ENCODE measurements at regions not wholly inside any gene's neighbourhood (a gene's known extent, or its start where the extent isn't known, plus 50 kb on each side); places are given as distances from the start of the nearest gene placed in this dataset.
"Not testable (repeated sequence)": the region's sequence is repeated elsewhere in the genome, so short reads cannot be mapped to it uniquely, and the experiment has no call there.

DNA sequence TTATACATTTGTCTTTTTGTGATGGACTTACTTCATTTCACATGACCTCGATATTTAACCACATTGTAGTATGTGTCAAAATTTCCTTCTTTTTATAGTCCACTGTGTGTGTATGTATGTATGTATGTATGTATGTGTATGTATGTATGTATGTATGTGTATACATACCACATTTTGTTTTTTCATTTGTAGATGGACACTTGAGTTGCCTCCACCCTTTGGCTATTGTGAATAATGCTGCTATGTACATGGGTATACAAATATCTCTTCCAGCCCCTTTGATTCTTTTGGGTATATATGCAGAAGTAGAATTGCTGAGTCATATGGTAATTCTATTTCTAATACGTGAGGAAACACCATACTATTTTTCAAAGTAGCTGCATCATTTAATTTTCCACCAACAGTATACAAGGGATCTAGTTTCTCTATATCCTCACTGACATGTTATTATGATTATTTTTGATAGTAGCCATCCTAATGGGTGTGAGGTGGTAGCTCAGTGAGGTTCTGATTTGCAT is 228.2 kb downstream of the OPA1 start:
- Mint-ChIP-seq H3K4me1 (peaks cover 20% of the 10 kb centered on the region), H3K9me3 (no peaks in the 10 kb centered on the region), H3K4me3 (no peak overlapping the region), H3K27me3 (ENCODE audit: low read depth) (peaks cover 18% of the 10 kb centered on the region), H3K36me3 (ENCODE audit: low read depth) (no peaks in the 10 kb centered on the region), H3K27ac (ENCODE audit: unreplicated experiment) (no peak overlapping the region)
- DNase-seq (ENCODE audit: low read depth, low spot score) = no peak
- TF ChIP-seq, protein P1, sequence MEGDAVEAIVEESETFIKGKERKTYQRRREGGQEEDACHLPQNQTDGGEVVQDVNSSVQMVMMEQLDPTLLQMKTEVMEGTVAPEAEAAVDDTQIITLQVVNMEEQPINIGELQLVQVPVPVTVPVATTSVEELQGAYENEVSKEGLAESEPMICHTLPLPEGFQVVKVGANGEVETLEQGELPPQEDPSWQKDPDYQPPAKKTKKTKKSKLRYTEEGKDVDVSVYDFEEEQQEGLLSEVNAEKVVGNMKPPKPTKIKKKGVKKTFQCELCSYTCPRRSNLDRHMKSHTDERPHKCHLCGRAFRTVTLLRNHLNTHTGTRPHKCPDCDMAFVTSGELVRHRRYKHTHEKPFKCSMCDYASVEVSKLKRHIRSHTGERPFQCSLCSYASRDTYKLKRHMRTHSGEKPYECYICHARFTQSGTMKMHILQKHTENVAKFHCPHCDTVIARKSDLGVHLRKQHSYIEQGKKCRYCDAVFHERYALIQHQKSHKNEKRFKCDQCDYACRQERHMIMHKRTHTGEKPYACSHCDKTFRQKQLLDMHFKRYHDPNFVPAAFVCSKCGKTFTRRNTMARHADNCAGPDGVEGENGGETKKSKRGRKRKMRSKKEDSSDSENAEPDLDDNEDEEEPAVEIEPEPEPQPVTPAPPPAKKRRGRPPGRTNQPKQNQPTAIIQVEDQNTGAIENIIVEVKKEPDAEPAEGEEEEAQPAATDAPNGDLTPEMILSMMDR (conservative IDR thresholded peaks at IDR 0.05) = no peak

DNA sequence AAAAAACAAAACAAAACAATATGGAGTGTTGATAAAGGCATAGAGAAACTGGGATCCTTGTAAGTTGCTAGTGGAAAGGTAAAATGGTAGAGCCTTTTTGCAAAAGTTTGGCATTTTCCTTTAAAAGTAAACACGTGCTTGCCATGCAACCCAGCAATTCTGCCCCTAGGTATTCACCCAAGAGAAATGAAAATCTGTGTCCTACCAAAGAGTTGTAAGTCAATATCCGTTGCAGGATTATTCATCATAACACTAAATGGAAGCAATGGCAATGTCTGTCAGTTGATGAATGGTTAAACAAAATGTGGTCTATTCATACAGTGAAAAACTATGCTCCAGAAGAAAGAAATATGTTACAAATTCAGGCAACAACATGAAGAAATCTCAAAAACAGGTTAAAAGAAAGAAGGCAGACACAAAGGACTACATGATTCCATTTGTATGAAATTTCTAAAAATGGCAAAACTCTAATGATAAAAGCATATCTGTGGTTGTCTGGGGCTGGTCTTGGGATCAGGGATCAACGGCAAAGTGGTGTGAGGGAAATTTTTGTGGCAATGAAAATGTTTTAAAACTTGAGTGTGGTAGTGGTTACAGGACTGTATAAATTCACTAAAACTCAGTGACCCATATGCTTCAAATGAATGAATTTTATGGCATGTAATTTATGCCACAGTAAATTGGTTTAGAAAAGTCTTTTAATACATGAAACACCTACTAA is 229.6 kb downstream of the OPA1 start:
- H3K27ac Mint-ChIP-seq (ENCODE audit: unreplicated experiment) = peak overlapping the region; percentile 28
- H3K4me1 Mint-ChIP-seq = peaks cover 20% of the 10 kb centered on the region
- H3K9me3 Mint-ChIP-seq = no peaks in the 10 kb centered on the region
- H3K4me3 Mint-ChIP-seq = no peak overlapping the region
- TF ChIP-seq, protein P1 (conservative IDR thresholded peaks at IDR 0.05) = no peak
- no peaks in the 10 kb centered on the region for H3K36me3 Mint-ChIP-seq (ENCODE audit: low read depth)
- no peak for DNase-seq (ENCODE audit: low read depth, low spot score)
- peaks cover 16% of the 10 kb centered on the region for H3K27me3 Mint-ChIP-seq (ENCODE audit: low read depth)

DNA sequence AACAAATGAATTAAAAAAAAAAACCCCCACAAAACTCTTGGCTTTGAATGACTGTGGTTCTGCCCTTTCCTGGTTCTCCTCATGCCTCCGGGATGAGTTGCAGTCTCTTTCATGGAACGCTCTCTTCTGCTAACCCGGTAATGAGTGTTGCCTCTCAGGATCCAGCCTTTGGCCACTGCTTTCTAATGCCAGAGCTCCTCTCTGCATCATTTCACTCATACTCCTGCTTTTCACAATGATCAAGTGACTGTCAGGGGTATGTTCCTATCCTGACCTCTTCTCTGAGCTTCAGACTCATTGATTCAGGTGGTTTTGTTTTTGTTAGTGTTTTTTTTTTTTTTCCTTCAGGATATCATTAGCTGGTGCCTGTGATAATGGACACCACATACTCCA is 230.2 kb downstream of the OPA1 start:
- H3K4me1 Mint-ChIP-seq = peaks cover 24% of the 10 kb centered on the region
- not testable (repeated sequence) for H3K4me3 Mint-ChIP-seq; H3K9me3 Mint-ChIP-seq; DNase-seq (ENCODE audit: low read depth, low spot score); H3K36me3 Mint-ChIP-seq (ENCODE audit: low read depth); H3K27ac Mint-ChIP-seq (ENCODE audit: unreplicated experiment)
- H3K27me3 Mint-ChIP-seq (ENCODE audit: low read depth) = peaks cover 16% of the 10 kb centered on the region

DNA sequence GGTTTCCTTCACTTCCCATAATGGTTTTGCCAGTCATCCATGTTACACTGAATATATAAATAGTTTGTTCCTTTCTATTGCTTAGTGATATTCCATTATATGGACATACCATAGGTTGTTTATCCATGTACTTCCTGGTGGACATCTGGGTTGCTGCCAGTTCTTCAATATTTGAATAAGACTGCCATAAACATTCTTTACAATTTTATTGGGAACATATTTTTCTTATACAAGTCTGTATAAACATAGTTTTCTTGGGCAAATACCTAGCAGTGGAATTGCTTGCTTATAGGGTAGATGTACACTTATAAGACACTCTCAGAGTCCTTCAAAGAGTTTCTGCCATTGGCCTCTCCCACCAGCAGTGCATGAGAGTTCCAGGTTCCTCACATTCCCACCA is 231.4 kb downstream of the OPA1 start:
- no peak for DNase-seq (ENCODE audit: low read depth, low spot score)
- Mint-ChIP-seq H3K36me3 (ENCODE audit: low read depth) (no peaks in the 10 kb centered on the region), H3K4me1 (peaks cover 24% of the 10 kb centered on the region), H3K4me3 (no peak overlapping the region), H3K9me3 (no peaks in the 10 kb centered on the region), H3K27ac (ENCODE audit: unreplicated experiment) (no peak overlapping the region), H3K27me3 (ENCODE audit: low read depth) (peaks cover 12% of the 10 kb centered on the region)
- TF ChIP-seq, protein P1 (conservative IDR thresholded peaks at IDR 0.05) = no peak

DNA sequence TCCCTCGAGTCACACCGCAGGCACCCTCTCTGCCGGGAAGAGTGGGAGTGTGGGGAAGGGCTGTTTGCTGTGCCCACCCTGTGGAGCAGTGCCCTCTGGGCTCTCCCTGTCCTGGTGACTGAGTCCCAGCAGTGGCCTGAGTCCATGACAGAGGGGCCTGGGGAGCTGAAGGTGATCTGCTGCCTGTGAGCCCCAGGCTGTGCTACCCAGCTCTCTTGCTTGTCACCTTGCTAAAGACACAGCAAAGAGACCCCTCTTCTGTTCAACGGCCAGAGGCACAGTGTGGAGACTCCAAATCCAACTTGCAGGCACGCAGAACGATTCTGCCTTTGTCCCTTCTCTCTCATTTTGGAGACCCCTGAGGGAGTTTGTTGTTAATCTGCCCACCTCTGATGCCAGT is 232.6 kb downstream of the OPA1 start:
- Mint-ChIP-seq H3K36me3 (ENCODE audit: low read depth) (no peaks in the 10 kb centered on the region), H3K9me3 (no peaks in the 10 kb centered on the region), H3K27me3 (ENCODE audit: low read depth) (peaks cover 10% of the 10 kb centered on the region), H3K27ac (ENCODE audit: unreplicated experiment) (no peak overlapping the region), H3K4me3 (no peak overlapping the region), H3K4me1 (peaks cover 24% of the 10 kb centered on the region)
- TF ChIP-seq, protein P1 (conservative IDR thresholded peaks at IDR 0.05) = no peak
- no peak for DNase-seq (ENCODE audit: low read depth, low spot score)

DNA sequence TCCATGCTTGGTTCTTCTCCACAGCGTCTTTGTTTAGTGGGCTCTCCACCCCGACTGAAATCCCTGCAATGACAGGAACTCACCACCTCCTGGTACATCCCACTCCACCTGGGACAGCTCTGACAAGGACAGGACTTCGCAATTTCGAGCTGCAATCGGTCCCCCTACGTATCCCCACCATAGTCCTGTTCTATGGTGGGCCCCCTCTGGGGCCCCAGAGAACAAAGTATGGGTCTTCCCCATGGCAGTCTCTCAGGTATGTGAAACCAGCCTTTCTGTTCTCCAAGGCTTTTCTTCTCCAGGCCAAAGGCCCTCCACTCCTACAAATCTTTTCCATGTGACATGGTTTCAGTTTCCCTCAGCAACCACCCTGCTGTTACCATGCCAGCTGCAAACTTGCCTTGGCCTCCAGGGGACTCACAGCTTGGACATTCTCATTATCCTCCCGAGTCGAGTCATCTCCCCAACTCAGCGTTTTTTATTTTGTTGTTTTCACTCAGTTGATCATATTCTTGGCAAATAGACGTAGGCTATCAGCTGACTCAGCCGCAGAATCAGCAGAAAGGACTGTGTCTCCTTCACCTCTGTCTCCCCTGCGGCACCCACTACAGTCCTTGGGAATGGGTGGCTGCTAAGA is 233.3 kb downstream of the OPA1 start:
- no peaks in the 10 kb centered on the region for H3K36me3 Mint-ChIP-seq (ENCODE audit: low read depth)
- peaks cover 24% of the 10 kb centered on the region for H3K4me1 Mint-ChIP-seq
- H3K27ac Mint-ChIP-seq (ENCODE audit: unreplicated experiment) = peak overlapping the region; percentile 60
- no peaks in the 10 kb centered on the region for H3K9me3 Mint-ChIP-seq
- H3K27me3 Mint-ChIP-seq (ENCODE audit: low read depth) = peaks cover 10% of the 10 kb centered on the region
- DNase-seq (ENCODE audit: low read depth, low spot score) = no peak
- TF ChIP-seq, protein P1 (conservative IDR thresholded peaks at IDR 0.05) = no peak
- no peak overlapping the region for H3K4me3 Mint-ChIP-seq

Measured in neural crest cell (in vitro differentiated cells).